ENCODE measurements at regions not wholly inside any gene's neighbourhood (a gene's known extent, or its start where the extent isn't known, plus 50 kb on each side); places are given as distances from the start of the nearest gene placed in this dataset.

DNA sequence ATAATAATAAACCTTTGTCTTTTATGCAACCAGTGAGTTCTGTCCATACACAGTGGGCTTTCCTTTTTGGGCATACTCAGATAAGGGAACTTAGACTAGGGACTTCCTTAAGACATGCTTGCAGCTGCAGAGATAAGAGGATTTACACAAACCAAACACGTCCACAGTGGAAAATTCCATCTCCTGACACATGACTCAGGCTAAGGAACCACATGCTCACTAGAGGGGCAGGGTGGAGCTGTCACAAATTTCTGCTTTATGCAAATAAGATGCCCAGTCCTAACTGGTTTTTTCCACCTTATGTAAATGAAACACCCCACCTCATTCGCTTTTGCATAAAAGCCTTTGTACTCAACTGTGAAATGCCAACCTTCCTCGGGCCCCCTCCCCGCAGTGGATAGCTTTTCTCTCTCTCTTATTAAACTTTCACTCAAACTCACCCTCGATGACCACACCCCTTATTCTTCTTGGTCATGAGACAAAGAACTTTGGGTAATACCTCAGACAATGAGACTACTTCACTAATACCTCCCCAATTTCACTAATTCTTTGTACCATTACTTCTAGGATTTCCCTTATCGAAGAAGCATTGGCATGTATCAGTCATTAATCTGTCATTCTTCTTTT lies 170.3 kb upstream of the FTMT start:
- TF ChIP-seq, protein P1, sequence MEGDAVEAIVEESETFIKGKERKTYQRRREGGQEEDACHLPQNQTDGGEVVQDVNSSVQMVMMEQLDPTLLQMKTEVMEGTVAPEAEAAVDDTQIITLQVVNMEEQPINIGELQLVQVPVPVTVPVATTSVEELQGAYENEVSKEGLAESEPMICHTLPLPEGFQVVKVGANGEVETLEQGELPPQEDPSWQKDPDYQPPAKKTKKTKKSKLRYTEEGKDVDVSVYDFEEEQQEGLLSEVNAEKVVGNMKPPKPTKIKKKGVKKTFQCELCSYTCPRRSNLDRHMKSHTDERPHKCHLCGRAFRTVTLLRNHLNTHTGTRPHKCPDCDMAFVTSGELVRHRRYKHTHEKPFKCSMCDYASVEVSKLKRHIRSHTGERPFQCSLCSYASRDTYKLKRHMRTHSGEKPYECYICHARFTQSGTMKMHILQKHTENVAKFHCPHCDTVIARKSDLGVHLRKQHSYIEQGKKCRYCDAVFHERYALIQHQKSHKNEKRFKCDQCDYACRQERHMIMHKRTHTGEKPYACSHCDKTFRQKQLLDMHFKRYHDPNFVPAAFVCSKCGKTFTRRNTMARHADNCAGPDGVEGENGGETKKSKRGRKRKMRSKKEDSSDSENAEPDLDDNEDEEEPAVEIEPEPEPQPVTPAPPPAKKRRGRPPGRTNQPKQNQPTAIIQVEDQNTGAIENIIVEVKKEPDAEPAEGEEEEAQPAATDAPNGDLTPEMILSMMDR (IDR thresholded peaks at IDR 0.05): no peak
- TF ChIP-seq POLR2A (IDR thresholded peaks at IDR 0.05): no peak

Data from heart left ventricle (tissue), 13 donors.